ENCODE measurements at regions not wholly inside any gene's neighbourhood (a gene's known extent, or its start where the extent isn't known, plus 50 kb on each side); places are given as distances from the start of the nearest gene placed in this dataset.

DNA sequence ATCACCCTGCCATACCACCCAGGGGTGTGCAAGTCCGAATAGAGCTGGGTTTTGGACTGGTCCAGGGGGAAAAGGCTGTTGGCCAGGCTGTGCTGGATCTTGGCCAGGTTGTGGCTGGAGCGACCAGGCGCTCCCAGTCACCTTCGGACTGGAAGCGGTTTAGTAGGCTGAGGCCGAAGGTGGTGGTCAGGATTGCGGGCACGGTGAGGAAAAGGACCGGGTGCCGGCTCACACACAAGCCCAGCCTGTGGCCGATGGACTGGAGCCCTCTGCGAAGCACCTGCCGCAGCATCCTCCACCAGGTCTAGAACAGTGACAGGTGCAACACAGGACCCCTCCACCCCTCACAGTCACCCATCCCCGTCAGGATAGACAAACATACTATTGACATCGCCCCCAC is 590.6 kb upstream of the PTCHD4 start:
- TF ChIP-seq, protein P1, sequence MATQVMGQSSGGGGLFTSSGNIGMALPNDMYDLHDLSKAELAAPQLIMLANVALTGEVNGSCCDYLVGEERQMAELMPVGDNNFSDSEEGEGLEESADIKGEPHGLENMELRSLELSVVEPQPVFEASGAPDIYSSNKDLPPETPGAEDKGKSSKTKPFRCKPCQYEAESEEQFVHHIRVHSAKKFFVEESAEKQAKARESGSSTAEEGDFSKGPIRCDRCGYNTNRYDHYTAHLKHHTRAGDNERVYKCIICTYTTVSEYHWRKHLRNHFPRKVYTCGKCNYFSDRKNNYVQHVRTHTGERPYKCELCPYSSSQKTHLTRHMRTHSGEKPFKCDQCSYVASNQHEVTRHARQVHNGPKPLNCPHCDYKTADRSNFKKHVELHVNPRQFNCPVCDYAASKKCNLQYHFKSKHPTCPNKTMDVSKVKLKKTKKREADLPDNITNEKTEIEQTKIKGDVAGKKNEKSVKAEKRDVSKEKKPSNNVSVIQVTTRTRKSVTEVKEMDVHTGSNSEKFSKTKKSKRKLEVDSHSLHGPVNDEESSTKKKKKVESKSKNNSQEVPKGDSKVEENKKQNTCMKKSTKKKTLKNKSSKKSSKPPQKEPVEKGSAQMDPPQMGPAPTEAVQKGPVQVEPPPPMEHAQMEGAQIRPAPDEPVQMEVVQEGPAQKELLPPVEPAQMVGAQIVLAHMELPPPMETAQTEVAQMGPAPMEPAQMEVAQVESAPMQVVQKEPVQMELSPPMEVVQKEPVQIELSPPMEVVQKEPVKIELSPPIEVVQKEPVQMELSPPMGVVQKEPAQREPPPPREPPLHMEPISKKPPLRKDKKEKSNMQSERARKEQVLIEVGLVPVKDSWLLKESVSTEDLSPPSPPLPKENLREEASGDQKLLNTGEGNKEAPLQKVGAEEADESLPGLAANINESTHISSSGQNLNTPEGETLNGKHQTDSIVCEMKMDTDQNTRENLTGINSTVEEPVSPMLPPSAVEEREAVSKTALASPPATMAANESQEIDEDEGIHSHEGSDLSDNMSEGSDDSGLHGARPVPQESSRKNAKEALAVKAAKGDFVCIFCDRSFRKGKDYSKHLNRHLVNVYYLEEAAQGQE (IDR thresholded peaks at IDR 0.05; ENCODE audit: low read depth), result no peak
- TF ChIP-seq TCF12 (IDR thresholded peaks at IDR 0.05; ENCODE audit: low read depth) (no peak), YY1 (IDR thresholded peaks at IDR 0.05; ENCODE audit: low read depth) (no peak), CEBPB (IDR thresholded peaks at IDR 0.05) (no peak), TEAD4 (IDR thresholded peaks at IDR 0.05) (no peak), CREB1 (IDR thresholded peaks at IDR 0.05; ENCODE audit: low read depth) (no peak), TAF1 (IDR thresholded peaks at IDR 0.05; ENCODE audit: low read depth) (no peak)

All from Ishikawa (cell line).